CD4-positive, alpha-beta T cell treated with Interleukin-4 for 1 hour (primary cell): ENCODE measurements at regions not wholly inside any gene's neighbourhood (a gene's known extent, or its start where the extent isn't known, plus 50 kb on each side); places are given as distances from the start of the nearest gene placed in this dataset.

Source experiments
- DNase-seq, 2 donors: peaks; one replicate each; pipeline ENCODE4 v3.0.0-alpha.2; 2020 to 2022

GRCh38 chr6:165985281-165985805 is 182.3 kb downstream of the TBXT start:
- DNase-seq, result no peak

GRCh38 chr6:165984729-165985275 is 182.8 kb downstream of the TBXT start:
- DNase-seq, result no peak

GRCh38 chr6:165983112-165984072 is 184.3 kb downstream of the TBXT start:
- DNase-seq, result no peak

- no peak for DNase-seq
These were observed 189.2 kb downstream of the TBXT start for GRCh38 chr6:165978476-165978875.

GRCh38 chr6:165976684-165977083 is 191.0 kb downstream of the TBXT start:
- DNase-seq, result no peak

GRCh38 chr6:165974817-165975216 is 192.8 kb downstream of the TBXT start:
- DNase-seq, result no peak

GRCh38 chr6:165973473-165973872 is 194.2 kb downstream of the TBXT start:
- DNase-seq, result no peak

GRCh38 chr6:165972139-165972802 is 195.4 kb downstream of the TBXT start:
- DNase-seq, result no peak

GRCh38 chr6:165971202-165971601 is 196.4 kb downstream of the TBXT start:
- DNase-seq, result no peak

- no peak for DNase-seq
These were observed 197.7 kb downstream of the TBXT start for GRCh38 chr6:165970001-165970400.

GRCh38 chr6:165969184-165969583 is 198.5 kb downstream of the TBXT start:
- DNase-seq, result no peak

- no peak for DNase-seq
These were observed 199.2 kb downstream of the TBXT start for GRCh38 chr6:165968408-165968807.

GRCh38 chr6:165967810-165968407 is 199.7 kb downstream of the TBXT start:
- DNase-seq, result no peak

- no peak for DNase-seq
These were observed 203.9 kb downstream of the TBXT start for GRCh38 chr6:165963750-165964149.

GRCh38 chr6:165962366-165962765 is 205.3 kb downstream of the TBXT start:
- DNase-seq, result no peak

- DNase-seq, result no peak
These were observed 206.4 kb downstream of the TBXT start for GRCh38 chr6:165961233-165961632.

- no peak for DNase-seq
These were observed 207.0 kb downstream of the TBXT start for GRCh38 chr6:165960695-165961094.

- no peak for DNase-seq
These were observed 208.0 kb downstream of the TBXT start for GRCh38 chr6:165959627-165960026.

- DNase-seq, result no peak
These were observed 210.8 kb downstream of the TBXT start for GRCh38 chr6:165956874-165957273.

GRCh38 chr6:165952514-165952913 is 215.1 kb downstream of the TBXT start:
- DNase-seq, result no peak

GRCh38 chr6:165950316-165950715 is 217.3 kb downstream of the TBXT start:
- DNase-seq, result no peak

GRCh38 chr6:165949324-165949723 is 218.3 kb downstream of the TBXT start:
- DNase-seq, result no peak

- DNase-seq, result no peak
These were observed 223.6 kb downstream of the TBXT start for GRCh38 chr6:165944002-165944466.
